ENCODE measurements at regions not wholly inside any gene's neighbourhood (a gene's known extent, or its start where the extent isn't known, plus 50 kb on each side); places are given as distances from the start of the nearest gene placed in this dataset.
"Not testable (repeated sequence)": the region's sequence is repeated elsewhere in the genome, so short reads cannot be mapped to it uniquely, and the experiment has no call there.

GRCh38 chr6:74596588-74596987 lies 609.3 kb downstream of the COL12A1 start:
- no peak for ATAC-seq (ENCODE audit: insufficient read depth, low read depth)

GRCh38 chr6:74594350-74594749 lies 611.5 kb downstream of the COL12A1 start:
- H3K4me1 ChIP-seq (ENCODE audit: insufficient read depth, low read length); H3K79me2 ChIP-seq (ENCODE audit: insufficient read depth, low read length); H3K27me3 ChIP-seq (ENCODE audit: insufficient read depth, low read length, poor library complexity); H3K27ac ChIP-seq (ENCODE audit: low read length); ATAC-seq (ENCODE audit: insufficient read depth, low read depth); H3K4me3 ChIP-seq (ENCODE audit: low read depth in 1 of 2, low read length in 2 of 2); H3K4me2 ChIP-seq (ENCODE audit: insufficient read depth, low read length); DNase-seq; H3K36me3 ChIP-seq (ENCODE audit: insufficient read depth, low read length); H3K9me3 ChIP-seq (ENCODE audit: insufficient read depth, low read length, severe bottlenecking); H4K20me1 ChIP-seq (ENCODE audit: insufficient read depth, low read length); H2AFZ ChIP-seq (ENCODE audit: low read depth, low read length); H3K9ac ChIP-seq (ENCODE audit: low read depth, low read length): not testable (repeated sequence)

More at GRCh38 chr6:74596588-74596987, 609.3 kb downstream of the COL12A1 start:
- no peak overlapping the region for H3K4me3 ChIP-seq (ENCODE audit: low read depth in 1 of 2, low read length in 2 of 2)
- DNase-seq = no peak
- no peak overlapping the region for H3K9ac ChIP-seq (ENCODE audit: low read depth, low read length)
- H3K27me3 ChIP-seq (ENCODE audit: insufficient read depth, low read length, poor library complexity) = no peaks in the 10 kb centered on the region
- H2AFZ ChIP-seq (ENCODE audit: low read depth, low read length) = no peak overlapping the region
- H3K36me3 ChIP-seq (ENCODE audit: insufficient read depth, low read length) = no peaks in the 10 kb centered on the region
- no peaks in the 10 kb centered on the region for H3K79me2 ChIP-seq (ENCODE audit: insufficient read depth, low read length)
- no peaks in the 10 kb centered on the region for H4K20me1 ChIP-seq (ENCODE audit: insufficient read depth, low read length)
- no peak overlapping the region for H3K27ac ChIP-seq (ENCODE audit: low read length)
- TF ChIP-seq CTCF (IDR thresholded peaks at IDR 0.05; ENCODE audit: borderline replicate concordance, extremely low read depth, low read length, poor library complexity, severe bottlenecking) (no peak), EZH2 (IDR thresholded peaks at IDR 0.05; ENCODE audit: borderline replicate concordance, low read depth, low read length, severe bottlenecking) (no peak)
- no peak overlapping the region for H3K4me2 ChIP-seq (ENCODE audit: insufficient read depth, low read length)
- H3K9me3 ChIP-seq (ENCODE audit: insufficient read depth, low read length, severe bottlenecking) = no peaks in the 10 kb centered on the region
- no peaks in the 10 kb centered on the region for H3K4me1 ChIP-seq (ENCODE audit: insufficient read depth, low read length)

- no peak overlapping the region for H2AFZ ChIP-seq (ENCODE audit: low read depth, low read length)
- H3K4me1 ChIP-seq (ENCODE audit: insufficient read depth, low read length) = no peaks in the 10 kb centered on the region
- H3K79me2 ChIP-seq (ENCODE audit: insufficient read depth, low read length) = no peaks in the 10 kb centered on the region
- no peaks in the 10 kb centered on the region for H3K9me3 ChIP-seq (ENCODE audit: insufficient read depth, low read length, severe bottlenecking)
- H4K20me1 ChIP-seq (ENCODE audit: insufficient read depth, low read length) = no peaks in the 10 kb centered on the region
- no peak overlapping the region for H3K4me2 ChIP-seq (ENCODE audit: insufficient read depth, low read length)
- no peak overlapping the region for H3K4me3 ChIP-seq (ENCODE audit: low read depth in 1 of 2, low read length in 2 of 2)
- DNase-seq (no peak), ATAC-seq (ENCODE audit: insufficient read depth, low read depth) (no peak)
- H3K27ac ChIP-seq (ENCODE audit: low read length) = no peak overlapping the region
- TF ChIP-seq EZH2 (IDR thresholded peaks at IDR 0.05; ENCODE audit: borderline replicate concordance, low read depth, low read length, severe bottlenecking) (no peak), CTCF (IDR thresholded peaks at IDR 0.05; ENCODE audit: borderline replicate concordance, extremely low read depth, low read length, poor library complexity, severe bottlenecking) (no peak)
- no peaks in the 10 kb centered on the region for H3K36me3 ChIP-seq (ENCODE audit: insufficient read depth, low read length)
- no peaks in the 10 kb centered on the region for H3K27me3 ChIP-seq (ENCODE audit: insufficient read depth, low read length, poor library complexity)
- no peak overlapping the region for H3K9ac ChIP-seq (ENCODE audit: low read depth, low read length)
These were observed 617.6 kb downstream of the COL12A1 start for GRCh38 chr6:74588094-74588832.

GRCh38 chr6:74587386-74587785 lies 618.5 kb downstream of the COL12A1 start:
- H4K20me1 ChIP-seq (ENCODE audit: insufficient read depth, low read length) = no peaks in the 10 kb centered on the region
- no peak overlapping the region for H3K27ac ChIP-seq (ENCODE audit: low read length)
- no peaks in the 10 kb centered on the region for H3K4me1 ChIP-seq (ENCODE audit: insufficient read depth, low read length)
- H3K79me2 ChIP-seq (ENCODE audit: insufficient read depth, low read length) = no peaks in the 10 kb centered on the region
- DNase-seq (no peak), ATAC-seq (ENCODE audit: insufficient read depth, low read depth) (no peak)
- no peaks in the 10 kb centered on the region for H3K36me3 ChIP-seq (ENCODE audit: insufficient read depth, low read length)
- H3K9me3 ChIP-seq (ENCODE audit: insufficient read depth, low read length, severe bottlenecking) = no peaks in the 10 kb centered on the region
- no peak overlapping the region for H3K4me2 ChIP-seq (ENCODE audit: insufficient read depth, low read length)
- no peak overlapping the region for H3K9ac ChIP-seq (ENCODE audit: low read depth, low read length)
- no peaks in the 10 kb centered on the region for H3K27me3 ChIP-seq (ENCODE audit: insufficient read depth, low read length, poor library complexity)
- no peak overlapping the region for H2AFZ ChIP-seq (ENCODE audit: low read depth, low read length)
- no peak overlapping the region for H3K4me3 ChIP-seq (ENCODE audit: low read depth in 1 of 2, low read length in 2 of 2)
- no peak for TF ChIP-seq EZH2 (IDR thresholded peaks at IDR 0.05; ENCODE audit: borderline replicate concordance, low read depth, low read length, severe bottlenecking)
- TF ChIP-seq CTCF (IDR thresholded peaks at IDR 0.05; ENCODE audit: borderline replicate concordance, extremely low read depth, low read length, poor library complexity, severe bottlenecking) = no peak
